Natural killer cell (primary cell): ENCODE measurements at regions not wholly inside any gene's neighbourhood (a gene's known extent, or its start where the extent isn't known, plus 50 kb on each side); places are given as distances from the start of the nearest gene placed in this dataset.

Experiments
- ATAC-seq, 3 donors: fragments of 150-1000 bp in 2 of 3; fragments of 200-7000 bp in 1 of 3; cut with Tn5 transposase; 1 replicate in 1 of 3; 2 replicates in 2 of 3; pipeline ENCODE4 v1.10.0; 2021; ENCODE audit warnings: mild to moderate bottlenecking in 2 of 3, moderate library complexity in 2 of 3
- DNase-seq, 2 donors: peaks; one replicate each; pipeline versions ENCODE4 v3.0.0 to v3.0.0-alpha.2; 2013 to 2021; ENCODE audit warnings: mixed read lengths in 1 of 2
- H3K27ac ChIP-seq: one replicate; pipeline ENCODE4 v1.5.1; 2013; ENCODE audit warnings: mild to moderate bottlenecking, low read length
- H3K27me3 ChIP-seq: one replicate; pipeline ENCODE4 v1.6.1; 2013; ENCODE audit warnings: low read length; ENCODE audit not compliant: control insufficient read depth, insufficient read depth
- H3K36me3 ChIP-seq: one replicate; pipeline ENCODE4 v1.6.1; 2013; ENCODE audit warnings: low read length; ENCODE audit not compliant: control insufficient read depth, insufficient read depth
- H3K4me1 ChIP-seq: one replicate; pipeline ENCODE4 v1.6.1; 2013; ENCODE audit warnings: low read length; ENCODE audit not compliant: control insufficient read depth, insufficient read depth
- H3K4me3 ChIP-seq: one replicate; pipeline ENCODE4 v1.5.1; 2013; ENCODE audit warnings: low read length
- H3K9me3 ChIP-seq: one replicate; pipeline ENCODE4 v1.6.1; 2013; ENCODE audit warnings: low read length; ENCODE audit not compliant: control insufficient read depth, insufficient read depth
- H3K27ac Mint-ChIP-seq, 2 donors: one replicate each; pipeline ENCODE4 v1.8.0; 2022; ENCODE audit warnings: mild to moderate bottlenecking in 2 of 2, mixed read lengths in 2 of 2, moderate library complexity in 1 of 2
- H3K27me3 Mint-ChIP-seq, 2 donors: one replicate each; pipeline ENCODE4 v1.8.0; 2022; ENCODE audit warnings: low read depth in 2 of 2, mixed read lengths in 2 of 2
- H3K36me3 Mint-ChIP-seq: one replicate; pipeline ENCODE4 v1.8.0; 2022; ENCODE audit warnings: mixed read lengths
- H3K4me1 Mint-ChIP-seq, 2 donors: one replicate each; pipeline ENCODE4 v1.8.0; 2022; ENCODE audit warnings: mixed read lengths in 2 of 2
- H3K4me3 Mint-ChIP-seq: one replicate; pipeline ENCODE4 v1.8.0; 2022; ENCODE audit warnings: mild to moderate bottlenecking, moderate library complexity, mixed read lengths
- H3K9me3 Mint-ChIP-seq, 2 donors: one replicate each; pipeline ENCODE4 v1.8.0; 2022; ENCODE audit warnings: mixed read lengths in 2 of 2
- CTCF ChIP-seq: fragments of 200-600 bp; IDR thresholded peaks from one replicate; pipeline ENCODE4 v1.8.0; 2022; ENCODE audit warnings: antibody characterized with exemption
- WGBS: methylation state at CpG from one replicate; pipeline ENCODE4 v1.1.7; 2013; ENCODE audit warnings: missing lambda C conversion rate; ENCODE audit not compliant: insufficient coverage; 5-methylcytosine and 5-hydroxymethylcytosine counted together
- intact Hi-C: fragments of 100-400 bp; cut with micrococcal nuclease; formaldehyde crosslinking; loops from one replicate; pipeline ENCODE4 v1.14.2; 2022

DNA sequence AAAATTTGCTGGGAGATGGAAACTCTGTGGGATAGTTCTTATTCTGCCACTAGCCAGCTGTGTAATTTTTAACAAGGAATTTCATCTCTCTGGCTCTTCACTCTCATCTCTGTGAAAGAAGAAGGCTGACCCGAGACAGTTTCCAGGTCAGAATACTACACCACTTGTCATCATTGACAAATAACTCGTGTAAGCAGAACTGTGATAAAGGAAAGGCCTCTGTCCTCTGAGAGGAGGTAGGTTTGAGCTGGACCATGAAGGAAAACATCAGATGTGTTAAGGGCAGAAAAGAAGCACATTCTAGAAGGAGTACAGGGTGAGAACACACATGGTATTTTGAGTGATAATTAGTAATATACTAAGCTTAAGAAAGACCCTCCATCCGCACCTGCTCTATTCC, 211.4 kb upstream of the DDX18 start:
- DNase-seq (no peak), ATAC-seq (no peak)
- Histone ChIP-seq H3K9me3 (no peaks in the 10 kb centered on the region), H3K27me3 (no peaks in the 10 kb centered on the region), H3K4me1 (no peaks in the 10 kb centered on the region), H3K4me3 (no peak overlapping the region), H3K27ac (no peak overlapping the region), H3K36me3 (no peaks in the 10 kb centered on the region)
- 75% methylated on average over 2 of the region's 3 CpGs for WGBS
- Mint-ChIP-seq H3K36me3 (no peaks in the 10 kb centered on the region), H3K9me3 (peaks cover 16 to 20% of the 10 kb centered on the region in 2 donors), H3K27ac (no peak overlapping the region), H3K4me3 (no peak overlapping the region), H3K4me1 (no peaks in the 10 kb centered on the region), H3K27me3 (no peaks in the 10 kb centered on the region)
- intact Hi-C loops: no loop called here
- TF ChIP-seq CTCF: no peak

- DNase-seq (no peak), ATAC-seq (no peak)
- H3K4me1 ChIP-seq: no peaks in the 10 kb centered on the region
- H3K9me3 ChIP-seq: no peaks in the 10 kb centered on the region
- Mint-ChIP-seq H3K9me3 (peaks cover 14 to 20% of the 10 kb centered on the region in 2 donors), H3K4me1 (no peaks in the 10 kb centered on the region), H3K4me3 (no peak overlapping the region), H3K27ac (no peak overlapping the region), H3K36me3 (no peaks in the 10 kb centered on the region), H3K27me3 (no peaks in the 10 kb centered on the region)
- no peak overlapping the region for H3K4me3 ChIP-seq
- no peak for TF ChIP-seq CTCF
- H3K27me3 ChIP-seq: no peaks in the 10 kb centered on the region
- WGBS: 67% methylated on average over 5 of the region's 5 CpGs
- no peaks in the 10 kb centered on the region for H3K36me3 ChIP-seq
- H3K27ac ChIP-seq: no peak overlapping the region
- intact Hi-C loops: no loop called here
Measured at GRCh38 chr2:117603567-117603966, 210.9 kb upstream of the DDX18 start.

DNA sequence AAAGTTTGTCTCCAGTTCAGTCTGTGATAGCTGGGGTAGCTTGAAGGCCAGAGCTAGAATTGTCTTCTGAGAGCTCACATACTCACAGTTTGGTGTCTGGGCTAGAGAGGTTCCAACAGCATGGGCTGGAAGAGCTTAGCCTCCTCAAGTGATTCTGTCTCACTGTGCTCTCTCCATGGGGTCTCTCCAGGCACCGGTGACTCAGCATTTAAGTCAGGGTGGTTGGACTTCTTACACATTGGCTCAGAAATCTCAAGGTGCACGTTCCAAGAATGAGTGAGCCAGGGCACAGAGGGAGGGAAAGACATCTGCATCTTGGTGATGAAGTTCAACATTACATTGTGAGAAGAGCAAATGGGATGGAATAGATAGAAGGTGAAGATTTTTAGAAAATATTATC, 207.3 kb upstream of the DDX18 start:
- Mint-ChIP-seq H3K9me3 (peaks cover 9 to 12% of the 10 kb centered on the region in 2 donors), H3K27ac (no peak overlapping the region), H3K4me3 (no peak overlapping the region), H3K27me3 (no peaks in the 10 kb centered on the region), H3K4me1 (no peaks in the 10 kb centered on the region), H3K36me3 (no peaks in the 10 kb centered on the region)
- Histone ChIP-seq H3K4me3 (no peak overlapping the region), H3K27ac (no peak overlapping the region), H3K36me3 (no peaks in the 10 kb centered on the region), H3K4me1 (no peaks in the 10 kb centered on the region), H3K27me3 (no peaks in the 10 kb centered on the region), H3K9me3 (no peaks in the 10 kb centered on the region)
- no peak for TF ChIP-seq CTCF
- no peak for ATAC-seq
- intact Hi-C loops: no loop called here
- no peak for DNase-seq
- WGBS: 82% methylated on average over 2 of the region's 2 CpGs

DNA sequence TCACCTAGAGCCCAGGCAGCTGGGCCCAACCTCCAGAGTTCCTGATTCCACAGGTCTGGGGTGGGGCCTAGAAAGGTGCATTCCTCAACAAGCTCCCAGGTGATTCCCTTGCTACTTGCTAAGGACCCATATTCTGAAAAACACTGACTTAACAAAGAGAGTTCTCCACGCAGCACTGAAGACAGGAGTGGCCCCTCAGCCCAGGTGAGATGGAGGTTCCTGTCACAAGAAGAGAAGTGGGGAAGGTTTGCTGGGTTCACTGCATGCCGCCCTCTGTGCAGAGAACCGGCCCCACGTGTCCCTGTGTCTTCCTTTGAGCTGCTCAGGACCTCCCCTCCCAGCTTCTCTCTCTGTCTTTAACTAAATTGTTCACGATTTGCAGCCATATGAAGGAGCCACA, 201.4 kb upstream of the DDX18 start:
- H3K36me3 Mint-ChIP-seq: no peaks in the 10 kb centered on the region
- no peak overlapping the region for H3K27ac Mint-ChIP-seq
- DNase-seq (no peak), ATAC-seq (no peak)
- no peaks in the 10 kb centered on the region for H3K4me1 ChIP-seq
- no peak for TF ChIP-seq CTCF
- H3K4me3 Mint-ChIP-seq: no peak overlapping the region
- H3K9me3 ChIP-seq: no peaks in the 10 kb centered on the region
- peaks cover 7 to 10% of the 10 kb centered on the region in 2 donors for H3K9me3 Mint-ChIP-seq
- H3K4me3 ChIP-seq: no peak overlapping the region
- 69% methylated on average over 4 of the region's 5 CpGs for WGBS
- H3K4me1 Mint-ChIP-seq: no peaks in the 10 kb centered on the region
- H3K27me3 Mint-ChIP-seq: no peaks in the 10 kb centered on the region
- H3K27me3 ChIP-seq: no peaks in the 10 kb centered on the region
- intact Hi-C loops: no loop called here
- no peaks in the 10 kb centered on the region for H3K36me3 ChIP-seq
- H3K27ac ChIP-seq: no peak overlapping the region
